HK-2 (cell line): ENCODE measurements at regions not wholly inside any gene's neighbourhood (a gene's known extent, or its start where the extent isn't known, plus 50 kb on each side); places are given as distances from the start of the nearest gene placed in this dataset.
"Not testable (repeated sequence)": the region's sequence is repeated elsewhere in the genome, so short reads cannot be mapped to it uniquely, and the experiment has no call there.

Experiments
- DNase-seq: peaks from one replicate; pipeline ENCODE4 v3.0.0-alpha.2; 2018; ENCODE audit not compliant: unreplicated experiment

DNA sequence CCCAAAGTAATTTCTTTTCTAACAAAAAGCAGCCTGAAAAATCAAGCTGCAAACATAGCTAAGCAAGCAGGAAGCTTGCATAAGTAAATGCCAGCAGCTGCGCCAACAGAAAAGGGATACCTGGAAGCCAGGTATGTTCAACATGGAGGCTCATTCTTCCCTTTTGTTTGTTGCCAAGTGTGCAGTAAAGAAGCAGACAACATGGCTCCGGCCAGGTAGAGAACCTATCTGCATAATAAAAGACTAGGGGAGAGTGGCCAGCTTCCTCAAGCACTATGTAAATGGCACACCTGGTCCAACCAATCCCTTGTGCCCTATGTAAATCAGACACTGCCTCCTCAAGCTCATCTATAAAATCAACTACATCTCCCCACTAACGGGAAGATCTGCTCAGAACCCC, 1407.0 kb downstream of the CDH11 start:
- DNase-seq = no peak

DNA sequence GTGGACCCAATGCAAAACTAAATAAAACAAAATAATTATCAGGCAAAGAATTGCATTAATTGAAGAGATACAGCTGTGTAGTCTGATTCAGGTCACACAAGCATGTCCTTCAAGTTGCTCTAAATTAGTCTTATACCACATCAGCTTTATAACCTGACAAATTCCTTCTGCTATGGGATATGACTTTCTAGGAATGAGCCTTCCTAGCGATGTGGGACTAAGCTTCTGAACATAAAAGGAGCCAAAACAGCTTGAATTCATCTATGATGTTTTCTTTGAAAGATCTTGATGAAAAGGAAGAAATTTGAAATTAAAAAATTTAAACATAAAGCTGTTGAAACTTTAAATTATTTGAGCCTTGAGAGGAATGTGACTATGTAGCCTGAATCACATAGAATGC, 1409.1 kb downstream of the CDH11 start:
- no peak for DNase-seq

DNA sequence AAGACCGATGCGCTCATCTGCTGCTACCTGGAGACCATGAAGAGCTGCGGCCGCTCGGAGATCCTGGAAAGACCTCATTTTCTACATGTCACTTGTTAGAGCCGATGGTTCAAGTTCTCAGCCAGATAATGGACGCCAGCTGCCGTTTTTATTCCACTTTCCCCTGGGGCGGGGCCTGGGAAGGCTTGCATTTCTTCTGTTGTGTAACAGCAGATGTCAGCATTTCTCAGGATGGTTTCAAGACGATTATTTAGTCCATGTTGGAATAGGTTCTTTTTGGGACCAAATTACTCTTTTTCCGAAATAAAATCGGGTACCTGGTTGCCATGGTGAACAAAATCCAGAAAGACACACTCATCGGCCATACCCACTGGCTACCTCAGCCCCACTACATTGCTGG, 1418.3 kb downstream of the CDH11 start:
- DNase-seq = no peak

DNA sequence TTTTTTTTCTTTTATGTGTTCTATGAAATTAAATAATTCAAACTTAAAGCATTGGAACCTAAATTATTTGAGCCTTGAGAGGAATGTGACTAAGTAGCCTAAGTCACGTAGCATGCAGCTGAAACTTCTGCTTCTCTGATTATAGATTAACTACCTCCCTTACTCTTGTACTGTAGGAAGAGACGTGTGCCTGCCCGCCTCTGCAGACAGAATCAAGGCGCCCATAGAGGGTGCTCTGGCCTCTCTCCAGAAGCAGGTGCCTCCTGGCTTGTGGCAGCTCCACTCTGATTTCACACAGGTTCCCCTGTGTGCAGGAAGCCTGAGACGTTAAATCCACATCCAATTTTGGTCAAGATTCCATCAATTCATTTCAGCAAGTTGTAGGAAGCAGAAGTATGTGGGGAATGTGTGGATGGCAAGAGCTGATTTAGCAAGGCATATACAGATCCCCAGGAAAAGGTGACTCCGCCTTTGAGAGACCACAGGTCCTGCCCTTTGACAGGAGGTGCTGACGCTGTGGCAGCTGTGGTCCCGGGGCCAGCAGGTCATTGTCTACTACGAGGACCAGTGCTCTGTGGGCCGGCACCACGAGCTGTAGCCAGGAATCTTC, 1418.8 kb downstream of the CDH11 start:
- DNase-seq = peak; percentile 67

DNA sequence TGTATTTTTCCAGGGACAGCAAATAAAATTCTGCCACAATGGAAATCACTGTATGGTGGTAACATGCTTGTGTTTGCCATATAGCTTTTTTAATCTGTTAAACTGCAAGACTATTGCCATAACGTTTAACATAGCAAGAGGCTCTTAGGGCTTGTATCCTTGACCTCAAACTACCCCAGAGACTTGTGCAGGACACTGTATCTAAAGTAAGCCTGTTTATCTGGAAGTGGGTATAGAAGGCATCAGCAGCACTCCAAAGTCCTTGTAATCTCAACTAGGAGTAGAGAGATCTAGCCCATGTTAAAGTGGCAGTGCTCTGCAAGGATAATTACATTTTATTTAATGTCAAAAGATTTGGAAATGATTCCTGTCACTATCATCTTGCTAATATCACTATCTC, 1424.1 kb downstream of the CDH11 start:
- DNase-seq = no peak

DNA sequence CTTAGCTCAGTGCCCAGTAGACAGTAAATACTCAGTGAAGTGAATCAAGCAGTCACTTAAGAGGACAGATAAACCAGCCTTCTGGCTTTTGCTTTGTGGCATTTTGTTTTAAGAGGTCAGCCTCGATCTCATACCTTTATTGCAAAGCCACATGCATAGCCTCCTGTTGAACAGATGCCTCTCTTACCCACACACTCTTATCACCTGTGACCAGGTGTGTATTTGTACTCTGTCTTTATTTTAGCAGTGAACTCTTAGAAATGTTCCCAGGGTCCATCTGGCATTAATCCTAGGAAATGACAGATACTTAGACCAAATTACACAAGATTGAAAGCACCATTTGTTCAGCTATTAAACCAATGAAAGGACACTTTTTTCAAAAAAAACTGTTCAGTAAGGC, 1426.5 kb downstream of the CDH11 start:
- no peak for DNase-seq

DNA sequence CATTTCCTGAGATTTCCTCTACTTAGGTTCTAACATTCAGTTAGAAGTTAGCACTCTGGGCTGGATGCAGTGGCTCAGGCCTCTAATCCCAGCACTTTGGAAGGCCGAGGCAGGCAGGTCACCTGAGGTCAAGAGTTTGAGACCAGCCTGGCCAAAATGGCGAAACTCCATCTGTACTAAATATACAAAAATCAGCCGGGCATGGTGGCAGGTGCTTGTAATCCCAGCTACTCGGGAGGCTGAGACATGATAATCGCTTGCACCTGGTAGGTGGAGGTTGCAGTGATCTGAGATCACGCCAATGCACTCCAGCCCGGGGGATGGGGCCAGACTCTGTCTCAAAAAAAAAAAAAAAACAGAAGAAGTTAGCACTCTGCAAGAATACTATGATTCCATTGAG, 1430.9 kb downstream of the CDH11 start:
- no peak for DNase-seq

DNA sequence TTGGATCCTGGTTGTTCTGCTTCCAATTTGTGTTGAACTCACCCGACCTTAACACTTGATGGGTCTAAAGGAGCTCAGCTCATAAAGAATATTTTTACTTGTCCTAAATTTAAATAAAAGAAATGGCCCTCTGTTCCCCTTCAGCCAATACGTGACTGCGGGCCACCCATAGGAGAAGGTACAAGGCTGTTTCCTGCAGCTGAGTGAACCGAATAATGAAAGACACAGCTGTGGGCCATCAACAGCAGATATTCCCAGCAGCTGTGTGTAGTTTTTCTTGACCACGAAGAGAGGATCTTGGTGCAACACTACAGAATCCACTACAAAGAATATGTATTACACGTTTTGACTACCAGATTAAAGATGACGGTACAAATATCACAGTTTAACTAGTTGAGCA, 1431.6 kb downstream of the CDH11 start:
- DNase-seq = no peak

DNA sequence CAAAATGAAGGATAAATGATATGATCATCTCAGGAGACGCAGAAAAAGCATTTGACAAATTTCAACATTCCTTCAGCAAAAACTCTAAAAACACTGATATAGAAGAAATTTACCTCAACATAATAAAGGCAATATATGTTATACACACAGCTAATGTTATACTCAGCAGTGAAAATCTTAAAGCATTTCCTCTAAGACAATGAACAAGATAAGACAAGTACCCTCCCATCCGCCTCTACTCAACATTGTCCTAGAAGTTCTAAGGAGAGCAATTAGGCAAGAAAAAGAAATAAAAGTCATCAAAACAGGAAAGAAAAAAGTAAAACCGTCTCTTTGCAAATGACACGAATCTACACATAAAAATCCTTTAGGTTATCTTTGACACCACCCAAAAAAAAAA, 1432.8 kb downstream of the CDH11 start:
- no peak for DNase-seq

DNA sequence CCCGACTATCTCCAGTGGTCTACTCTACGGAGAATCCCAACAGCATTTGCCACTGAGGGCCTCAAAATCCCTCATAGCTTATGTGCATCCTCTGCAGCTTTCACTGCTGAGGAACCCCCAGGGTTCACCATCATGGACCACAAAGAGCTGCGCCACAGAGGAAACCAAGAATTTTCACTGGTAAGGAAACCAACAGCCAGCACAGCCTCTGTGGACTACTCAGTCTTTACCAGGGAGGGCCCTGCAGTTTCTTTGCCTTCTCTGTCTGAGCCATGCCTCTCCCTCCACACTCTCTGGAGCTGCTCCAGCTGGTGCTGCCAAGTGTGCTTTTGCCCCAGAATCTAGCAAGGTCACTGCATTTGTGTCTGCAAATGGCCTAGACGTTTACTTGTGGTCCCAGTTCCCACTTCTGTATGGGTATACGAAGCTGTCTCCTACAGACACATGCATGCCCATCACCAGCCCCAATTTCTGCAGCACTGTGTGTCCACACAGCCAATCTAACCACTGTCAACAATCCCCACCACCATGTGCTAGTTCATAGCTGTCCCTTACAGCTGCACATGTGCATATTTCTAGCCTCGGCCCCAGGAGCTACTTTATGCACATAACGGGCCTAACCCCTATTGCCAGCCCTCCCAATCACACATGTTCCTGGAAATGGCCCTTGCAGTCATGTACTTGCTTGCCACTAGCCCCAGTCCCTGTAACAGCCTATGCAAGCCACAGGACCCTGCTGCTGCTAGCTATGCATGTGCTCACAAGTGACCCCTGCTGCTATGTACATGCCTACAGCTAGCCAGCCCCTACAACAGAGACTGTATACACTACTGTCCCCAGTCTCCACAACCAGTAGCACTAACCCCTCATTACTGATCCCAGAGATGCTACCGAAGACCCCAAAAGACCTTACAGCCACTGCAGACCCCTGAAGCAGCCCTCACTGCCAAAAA, 1437.4 kb downstream of the CDH11 start:
- no peak for DNase-seq

DNA sequence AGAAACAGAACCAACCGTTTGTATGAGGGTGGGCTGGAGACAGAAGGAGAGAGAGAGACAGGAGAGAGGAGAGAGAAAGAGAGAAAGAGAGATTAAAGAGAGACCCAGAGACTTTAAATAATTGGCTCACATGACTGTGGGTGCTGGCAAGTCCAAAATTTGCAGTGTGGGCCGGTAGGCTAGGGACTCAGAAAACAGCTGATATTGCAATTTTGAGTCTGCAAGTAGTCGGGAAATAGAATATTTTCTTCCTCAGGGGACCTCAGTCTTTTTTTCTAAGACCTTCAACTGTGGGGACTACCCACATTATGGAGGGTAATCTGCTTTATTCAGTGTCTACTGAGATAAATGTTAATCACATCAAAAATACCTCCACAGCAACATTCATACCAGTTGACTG, 1439.0 kb downstream of the CDH11 start:
- no peak for DNase-seq

DNA sequence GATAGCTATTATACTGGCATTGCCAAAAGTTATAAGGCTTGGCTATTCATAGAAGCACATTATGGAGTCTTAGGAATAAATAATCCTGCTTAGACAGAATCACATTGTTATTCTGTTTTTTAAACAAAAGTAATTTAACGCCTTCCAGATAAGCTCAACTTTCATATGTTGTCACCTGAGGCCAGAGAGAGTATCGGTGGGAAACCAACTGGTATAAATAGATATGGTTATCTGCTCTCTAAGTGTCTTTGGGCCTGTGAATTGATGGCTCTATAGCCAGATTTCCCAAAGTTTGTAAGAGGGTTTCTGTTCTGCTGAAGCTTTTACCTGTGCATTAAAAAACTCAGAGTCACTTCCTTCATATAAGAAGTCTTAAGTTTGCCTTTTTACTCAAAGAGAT, 1449.4 kb downstream of the CDH11 start:
- no peak for DNase-seq

DNA sequence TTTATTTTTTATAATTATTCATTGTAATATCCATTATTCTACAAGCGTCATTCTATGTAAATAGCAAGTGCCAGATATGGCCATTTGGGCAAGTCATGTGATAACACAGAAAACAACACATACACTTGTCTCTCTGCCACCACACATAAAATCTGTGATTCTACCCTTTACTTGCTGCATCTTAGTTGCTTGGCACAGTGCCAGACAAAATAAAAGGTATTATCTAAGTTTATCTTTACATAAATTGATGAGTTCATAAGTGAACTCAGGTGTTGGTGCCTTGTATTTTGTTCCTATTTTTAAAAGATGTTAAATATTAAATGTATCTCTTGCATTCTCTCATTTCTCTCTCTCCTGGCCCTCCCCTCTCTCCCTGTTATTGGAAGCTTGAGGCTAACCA, 1458.7 kb downstream of the CDH11 start:
- no peak for DNase-seq

DNA sequence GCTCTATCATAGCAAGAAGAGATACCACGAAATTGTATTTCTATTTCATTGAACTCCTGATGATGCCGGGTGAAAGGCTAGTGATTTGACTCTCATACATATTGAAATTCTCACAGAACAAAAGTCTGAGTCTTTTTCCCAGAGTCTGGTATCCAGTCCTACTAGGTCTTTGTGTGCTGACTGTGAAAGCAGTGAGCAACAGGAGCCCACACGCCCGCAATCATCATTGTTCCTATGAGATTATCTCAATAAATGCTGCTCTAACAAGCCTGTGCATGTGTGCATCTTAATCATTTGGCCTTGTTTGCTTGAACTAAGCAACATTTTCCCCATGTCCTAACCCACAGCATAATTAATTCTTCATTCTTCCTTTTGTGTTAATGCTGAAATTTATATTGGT, 1466.0 kb downstream of the CDH11 start:
- no peak for DNase-seq

DNA sequence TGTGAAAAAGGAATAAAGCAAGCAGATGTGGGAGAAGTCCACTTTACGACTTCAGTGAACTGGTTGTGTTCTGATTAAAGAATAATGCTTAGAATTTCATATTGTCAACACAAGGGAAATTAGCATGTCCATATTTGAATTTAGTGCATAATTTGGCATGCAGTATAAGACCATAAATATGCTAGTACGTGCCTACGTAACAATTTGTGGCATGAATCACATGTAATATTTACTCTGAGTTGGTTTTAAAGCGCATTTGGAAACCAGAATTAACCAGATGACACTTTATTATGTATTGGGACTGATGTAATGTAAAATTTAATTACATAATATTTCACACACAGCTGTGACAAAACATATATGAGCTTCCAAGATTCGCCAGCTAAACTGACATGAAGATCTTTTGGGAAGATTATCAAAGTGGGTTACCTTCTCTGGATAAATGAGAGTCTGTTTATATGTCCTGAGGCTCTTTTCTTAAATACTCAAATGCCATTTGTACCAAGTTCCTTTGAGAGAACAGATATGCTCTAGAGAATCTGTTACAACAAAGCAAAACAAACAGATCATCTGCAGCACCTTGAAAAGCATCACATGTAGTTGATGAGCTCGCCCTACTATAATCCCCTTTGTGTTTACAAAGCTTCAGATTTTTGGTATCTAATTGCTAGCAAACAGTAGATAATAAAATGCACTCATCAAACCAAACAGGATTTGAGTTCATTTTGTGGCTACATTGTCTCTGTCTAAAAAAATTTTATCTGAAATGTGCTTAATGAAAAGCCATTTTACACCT, 1468.6 kb downstream of the CDH11 start:
- no peak for DNase-seq

DNA sequence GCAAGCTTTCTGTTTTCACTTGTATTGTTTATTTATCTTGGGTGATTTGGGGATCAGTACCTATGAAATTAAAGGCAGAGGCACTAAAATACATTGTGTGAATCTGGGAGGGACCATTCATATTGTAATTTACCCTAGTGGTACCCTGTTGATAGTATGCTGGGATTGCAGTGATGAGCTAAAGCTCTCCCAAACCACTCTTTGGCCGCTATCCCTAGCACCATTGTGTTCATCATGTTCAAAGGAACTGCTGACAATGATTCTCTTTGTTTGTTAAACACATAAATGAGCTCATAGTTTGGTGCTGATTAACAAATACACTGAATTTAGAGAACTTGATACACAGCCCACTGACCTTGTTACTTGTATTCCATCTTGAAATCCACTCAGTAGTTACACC, 1469.8 kb downstream of the CDH11 start:
- DNase-seq = no peak

DNA sequence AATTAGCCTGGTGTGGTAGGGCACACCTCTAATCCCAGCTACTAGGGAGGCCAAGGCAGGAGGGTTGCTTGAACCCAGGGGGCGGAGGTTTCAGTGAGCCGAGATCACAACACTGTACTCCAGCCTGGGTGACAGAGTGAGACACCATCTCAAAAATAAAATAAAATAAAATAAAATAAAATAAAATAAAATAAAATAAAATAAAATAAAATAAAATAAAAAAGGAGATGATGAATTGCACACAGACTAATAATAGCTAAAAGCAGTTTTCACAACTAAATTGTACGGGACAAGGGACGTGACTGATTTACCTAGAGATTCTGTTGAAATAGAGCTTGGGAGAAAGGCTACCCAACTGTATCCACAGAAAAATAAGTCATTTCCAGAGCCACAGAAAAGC, 1471.3 kb downstream of the CDH11 start:
- no peak for DNase-seq

DNA sequence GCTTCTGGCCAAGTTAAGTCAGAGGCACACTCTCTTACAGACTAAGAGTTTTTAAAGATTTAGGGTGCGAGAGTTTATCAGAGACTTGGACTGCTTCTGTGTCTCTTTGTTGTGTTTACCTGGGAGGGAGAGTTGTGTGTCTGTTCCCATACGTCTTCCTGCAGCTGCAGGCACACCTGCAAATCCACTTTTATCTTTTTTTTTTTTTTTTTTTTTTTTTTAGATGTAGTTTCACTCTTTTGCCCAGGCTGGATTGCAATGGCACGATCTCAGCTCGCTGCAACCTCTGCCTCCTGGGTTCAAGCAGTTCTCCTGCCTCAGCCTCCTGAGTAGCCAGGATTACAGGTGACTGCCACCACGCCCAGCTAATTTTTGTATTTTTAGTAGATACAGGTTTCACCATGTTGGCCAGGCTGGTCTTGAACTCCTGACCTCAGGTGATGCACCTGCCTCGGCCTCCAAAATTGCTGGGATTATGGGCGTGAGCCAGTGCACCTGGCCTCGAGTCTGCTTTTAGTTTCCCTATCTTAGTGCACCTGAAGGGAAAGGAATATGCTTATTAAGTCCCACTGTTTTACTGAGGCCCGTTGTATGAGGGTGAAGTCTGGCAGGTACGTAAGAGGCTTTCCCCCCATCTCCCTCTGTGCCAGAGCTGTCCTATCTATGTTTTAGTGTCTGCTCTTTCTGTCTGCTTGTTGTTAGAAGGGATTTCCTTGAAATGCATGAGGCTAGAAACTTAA, 1488.0 kb downstream of the CDH11 start:
- not testable (repeated sequence) for DNase-seq

DNA sequence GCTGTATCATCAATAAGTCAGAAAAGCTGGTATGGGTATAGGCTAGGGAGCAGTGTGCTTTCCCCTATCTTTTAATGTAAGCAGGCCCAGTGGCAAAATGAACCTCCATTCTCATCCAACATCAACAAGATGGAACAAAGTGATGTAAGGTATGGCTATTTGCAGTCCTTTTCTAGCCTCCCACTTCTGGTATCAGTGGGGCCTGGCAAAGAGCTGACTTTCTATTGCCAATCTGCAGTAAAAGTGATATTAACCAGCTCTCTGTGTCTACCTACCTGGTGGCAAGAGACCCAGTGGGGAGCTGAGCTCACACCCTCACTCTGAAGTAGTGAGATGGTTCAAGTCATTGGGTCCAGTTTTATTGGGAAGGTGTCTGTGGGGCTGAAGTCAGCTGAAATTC, 1492.6 kb downstream of the CDH11 start:
- DNase-seq = no peak

DNA sequence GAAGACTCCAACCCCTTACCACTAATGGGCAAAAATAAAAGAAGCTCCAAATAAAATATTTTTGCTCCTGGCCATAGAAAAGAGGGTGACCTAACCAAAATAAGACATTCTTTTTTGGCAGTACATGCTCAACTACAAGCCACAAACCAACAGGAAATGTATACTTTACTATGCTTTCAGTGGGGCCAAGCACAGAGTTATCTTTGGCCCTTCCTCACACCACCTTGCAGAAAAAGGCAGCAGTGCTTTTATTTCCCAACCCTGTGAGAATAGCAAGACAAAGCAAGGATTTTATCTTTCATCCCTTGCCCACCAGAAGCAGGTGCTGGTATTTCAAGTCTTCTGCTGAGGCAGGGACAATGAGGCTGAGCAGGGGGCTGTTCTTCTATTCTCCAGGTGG, 1493.1 kb downstream of the CDH11 start:
- DNase-seq = no peak

DNA sequence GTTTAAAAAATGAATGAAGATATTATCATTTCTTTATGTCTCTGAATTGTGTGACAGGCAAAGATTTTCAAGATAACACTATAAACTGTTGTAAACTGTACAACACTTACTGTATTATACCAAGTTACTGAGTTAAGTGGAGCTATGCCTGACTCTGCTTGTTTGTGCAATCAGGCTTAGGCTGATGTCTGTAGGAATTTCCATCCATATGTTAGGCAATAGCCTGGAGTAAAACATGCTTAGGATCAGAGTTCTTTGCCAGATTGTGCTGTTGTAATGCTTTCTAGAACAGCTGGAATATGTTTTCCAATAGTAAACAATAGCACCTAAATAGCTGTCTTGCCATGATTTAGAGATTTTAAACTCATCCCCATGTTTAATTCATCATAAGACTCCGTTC, 1496.7 kb downstream of the CDH11 start:
- DNase-seq = no peak

DNA sequence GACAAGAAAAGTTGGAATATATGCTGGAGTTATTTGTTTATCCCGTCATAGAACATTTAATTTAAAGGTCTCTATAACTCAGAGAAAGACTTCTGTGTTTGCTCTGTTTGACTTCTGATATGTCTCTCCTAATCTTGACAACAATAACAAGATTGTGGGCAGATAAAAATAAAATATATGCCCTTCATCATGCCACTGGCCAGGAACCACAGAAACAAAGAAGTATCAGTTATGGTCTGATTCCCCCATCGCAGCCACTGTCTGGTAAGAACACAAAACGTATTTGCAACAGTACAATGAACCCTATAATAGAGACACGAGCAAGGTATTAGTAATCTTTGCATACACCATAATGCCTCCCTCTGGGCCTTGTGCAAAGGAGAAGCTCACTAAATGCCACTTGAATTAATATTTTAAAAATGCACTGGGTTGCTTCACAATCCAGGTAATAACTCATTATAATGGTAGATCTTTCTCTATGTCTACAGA, 1498.3 kb downstream of the CDH11 start:
- DNase-seq = no peak
